ENCODE measurements at regions not wholly inside any gene's neighbourhood (a gene's known extent, or its start where the extent isn't known, plus 50 kb on each side); places are given as distances from the start of the nearest gene placed in this dataset.

DNA sequence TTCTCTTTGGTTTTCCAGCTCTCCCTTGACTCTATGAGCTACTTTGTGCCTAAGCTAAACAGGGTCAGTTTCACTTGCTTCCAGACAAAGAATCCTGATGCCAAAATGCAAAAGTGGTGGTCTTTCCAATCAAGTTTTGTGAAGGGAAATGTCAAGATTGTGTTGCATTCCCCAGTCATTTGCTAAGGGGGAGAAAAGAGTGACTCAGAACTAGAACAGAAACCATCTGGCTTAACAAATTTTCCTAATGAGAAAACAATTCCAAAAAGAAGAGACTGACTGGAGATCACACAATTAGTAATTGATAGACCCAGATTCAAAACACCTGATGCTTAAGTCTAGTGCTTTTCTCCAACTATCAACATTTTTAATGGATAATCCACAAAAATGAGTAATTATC is 235.1 kb upstream of the DIO2 start:
- TF ChIP-seq EZH2phosphoT487 (conservative IDR thresholded peaks at IDR 0.05; ENCODE audit: low read length): no peak
- no peak for TF ChIP-seq CTCF (IDR thresholded peaks at IDR 0.05; ENCODE audit: insufficient read depth, low read length, poor library complexity, severe bottlenecking)
